ENCODE measurements at regions not wholly inside any gene's neighbourhood (a gene's known extent, or its start where the extent isn't known, plus 50 kb on each side); places are given as distances from the start of the nearest gene placed in this dataset.
"Not testable (repeated sequence)": the region's sequence is repeated elsewhere in the genome, so short reads cannot be mapped to it uniquely, and the experiment has no call there.

DNA sequence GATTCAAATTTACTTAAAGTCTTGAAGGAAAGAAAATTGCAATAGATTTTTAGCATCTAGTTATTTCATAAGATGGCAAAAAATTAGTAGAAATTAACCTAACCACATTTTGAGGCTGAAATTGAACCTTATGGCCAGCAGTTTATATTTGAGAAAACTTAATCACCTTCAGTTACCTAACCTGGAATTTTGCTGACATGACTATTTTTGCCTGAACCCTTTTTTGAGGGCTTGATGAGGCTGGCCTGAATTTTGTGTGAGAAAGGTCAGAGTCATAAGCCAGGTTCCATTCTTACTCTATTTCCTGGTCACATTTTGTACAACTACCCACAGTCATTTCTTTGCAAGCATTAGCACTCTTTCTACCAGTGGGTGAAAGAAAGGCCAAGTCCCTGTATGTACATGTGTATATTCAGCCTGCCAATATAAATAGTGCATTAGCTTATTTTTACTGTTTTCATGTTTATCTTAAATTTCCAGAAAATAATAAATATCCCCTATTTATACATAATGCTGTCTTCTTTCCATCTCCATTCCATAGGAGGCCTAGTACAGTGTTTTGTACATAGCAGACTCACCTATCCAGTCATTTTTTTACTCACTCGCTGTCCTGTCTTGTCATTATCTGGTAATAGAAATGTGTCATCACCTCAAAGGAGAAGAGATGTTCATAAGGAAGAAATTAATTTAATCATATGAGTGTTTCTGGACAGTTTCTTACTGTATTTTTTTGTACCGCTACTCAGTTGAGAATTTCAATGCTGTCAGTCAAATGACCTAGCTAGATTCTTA lies 108.4 kb upstream of the SGCD start:
- TF ChIP-seq, protein P1, sequence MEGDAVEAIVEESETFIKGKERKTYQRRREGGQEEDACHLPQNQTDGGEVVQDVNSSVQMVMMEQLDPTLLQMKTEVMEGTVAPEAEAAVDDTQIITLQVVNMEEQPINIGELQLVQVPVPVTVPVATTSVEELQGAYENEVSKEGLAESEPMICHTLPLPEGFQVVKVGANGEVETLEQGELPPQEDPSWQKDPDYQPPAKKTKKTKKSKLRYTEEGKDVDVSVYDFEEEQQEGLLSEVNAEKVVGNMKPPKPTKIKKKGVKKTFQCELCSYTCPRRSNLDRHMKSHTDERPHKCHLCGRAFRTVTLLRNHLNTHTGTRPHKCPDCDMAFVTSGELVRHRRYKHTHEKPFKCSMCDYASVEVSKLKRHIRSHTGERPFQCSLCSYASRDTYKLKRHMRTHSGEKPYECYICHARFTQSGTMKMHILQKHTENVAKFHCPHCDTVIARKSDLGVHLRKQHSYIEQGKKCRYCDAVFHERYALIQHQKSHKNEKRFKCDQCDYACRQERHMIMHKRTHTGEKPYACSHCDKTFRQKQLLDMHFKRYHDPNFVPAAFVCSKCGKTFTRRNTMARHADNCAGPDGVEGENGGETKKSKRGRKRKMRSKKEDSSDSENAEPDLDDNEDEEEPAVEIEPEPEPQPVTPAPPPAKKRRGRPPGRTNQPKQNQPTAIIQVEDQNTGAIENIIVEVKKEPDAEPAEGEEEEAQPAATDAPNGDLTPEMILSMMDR (conservative IDR thresholded peaks at IDR 0.05; ENCODE audit: low read depth, low read length), result no peak
- H3K4me3 ChIP-seq (ENCODE audit: low read length), result no peak overlapping the region
- DNase-seq (ENCODE audit: low read depth), result no peak

GRCh38 chr5:156219483-156220005 lies 107.4 kb upstream of the SGCD start:
- DNase-seq (ENCODE audit: low read depth), result no peak
- no peak overlapping the region for H3K4me3 ChIP-seq (ENCODE audit: low read length)
- TF ChIP-seq, protein P1 (conservative IDR thresholded peaks at IDR 0.05; ENCODE audit: low read depth, low read length), result no peak

DNA sequence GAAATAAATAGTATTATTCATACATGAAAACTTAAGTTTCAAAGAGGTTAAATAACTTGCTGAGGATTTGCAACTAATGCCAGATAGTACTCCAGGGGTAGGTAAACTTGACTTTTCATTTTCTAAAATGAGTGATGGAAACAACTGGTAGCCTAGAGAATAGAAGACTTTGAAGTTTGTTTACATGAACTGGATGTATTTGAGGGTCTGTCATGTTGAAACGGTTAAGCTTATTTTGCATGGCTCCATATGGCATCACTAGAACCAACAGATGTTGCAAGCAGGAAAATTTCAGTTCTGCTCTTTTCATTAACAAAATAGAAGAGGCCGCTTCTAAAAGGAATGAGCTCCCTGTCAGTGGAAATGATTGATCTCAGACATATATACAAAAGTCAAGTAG lies 105.1 kb upstream of the SGCD start:
- TF ChIP-seq, protein P1 (conservative IDR thresholded peaks at IDR 0.05; ENCODE audit: low read depth, low read length), result no peak
- no peak overlapping the region for H3K4me3 ChIP-seq (ENCODE audit: low read length)
- no peak for DNase-seq (ENCODE audit: low read depth)

DNA sequence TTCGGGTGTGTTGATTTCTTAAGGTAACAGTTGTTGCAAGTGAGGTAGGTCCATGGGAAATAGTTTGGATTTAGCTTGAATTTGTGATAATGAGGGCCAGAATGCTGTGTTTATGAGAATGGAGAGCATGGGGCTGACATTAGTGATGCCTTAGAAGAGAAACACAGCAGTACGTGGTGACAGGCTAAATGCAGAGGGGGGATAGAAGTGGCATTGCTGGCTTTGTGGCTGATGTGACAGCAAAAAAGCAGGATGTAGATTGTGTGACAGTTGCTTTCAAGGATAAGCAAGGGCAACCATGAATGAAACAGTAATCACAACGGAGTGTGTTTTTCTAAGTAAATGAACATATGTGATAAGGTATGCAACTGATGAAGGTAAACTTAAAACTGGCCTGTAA lies 103.4 kb upstream of the SGCD start:
- no peak overlapping the region for H3K4me3 ChIP-seq (ENCODE audit: low read length)
- no peak for DNase-seq (ENCODE audit: low read depth)
- TF ChIP-seq, protein P1 (conservative IDR thresholded peaks at IDR 0.05; ENCODE audit: low read depth, low read length), result no peak

GRCh38 chr5:156226485-156226884 lies 100.5 kb upstream of the SGCD start:
- H3K4me3 ChIP-seq (ENCODE audit: low read length); DNase-seq (ENCODE audit: low read depth): not testable (repeated sequence)

DNA sequence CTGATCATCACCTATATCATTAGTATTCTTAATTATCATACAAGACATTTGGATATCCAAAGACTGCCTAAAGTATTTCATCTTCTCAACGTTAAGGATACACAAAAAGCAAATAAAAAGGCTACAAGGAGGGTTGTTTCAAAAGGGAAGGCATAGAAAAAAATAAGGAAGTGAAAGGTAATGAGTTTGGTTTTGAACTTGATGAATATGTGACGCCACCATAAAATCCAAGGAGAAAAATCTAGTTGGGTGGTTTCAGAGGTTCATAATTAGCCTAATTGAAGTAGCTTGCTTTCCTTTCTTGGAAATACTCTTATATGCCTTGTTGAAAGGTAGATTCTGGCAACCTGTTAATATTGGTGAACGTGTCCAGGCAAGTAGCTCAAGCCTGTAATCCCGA lies 96.1 kb upstream of the SGCD start:
- no peak for DNase-seq (ENCODE audit: low read depth)
- TF ChIP-seq, protein P1 (conservative IDR thresholded peaks at IDR 0.05; ENCODE audit: low read depth, low read length), result no peak

DNA sequence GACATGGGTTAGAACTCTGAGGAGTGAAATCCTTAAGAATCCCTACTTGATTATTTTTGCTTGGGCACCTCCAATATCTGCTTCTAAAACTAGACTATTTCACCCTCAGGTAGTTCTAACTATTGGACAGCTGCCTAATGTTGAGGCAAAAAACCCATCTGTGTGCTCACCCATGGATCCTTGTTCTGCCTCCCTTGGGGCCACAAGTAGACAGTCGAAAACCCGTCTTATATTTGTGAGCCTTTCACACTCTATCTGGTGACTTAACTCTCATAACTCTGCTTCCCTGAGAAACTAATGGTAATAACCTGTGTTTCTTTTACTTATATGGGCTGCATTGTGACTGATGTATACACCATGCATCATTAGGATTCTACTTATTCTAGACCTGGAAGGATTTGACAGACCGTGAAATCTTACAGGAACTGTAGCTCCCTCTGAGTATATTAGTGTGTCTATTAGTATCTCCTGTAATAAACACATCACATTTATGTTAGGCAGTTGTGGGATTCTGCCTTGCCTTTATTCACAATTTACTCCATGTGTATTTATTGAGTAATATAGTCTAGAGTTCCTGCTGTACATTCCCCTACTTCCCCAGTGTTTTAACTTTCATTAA lies 94.6 kb upstream of the SGCD start:
- H3K4me3 ChIP-seq (ENCODE audit: low read length), result no peak overlapping the region
- TF ChIP-seq, protein P1 (conservative IDR thresholded peaks at IDR 0.05; ENCODE audit: low read depth, low read length), result no peak
- DNase-seq (ENCODE audit: low read depth), result no peak

More for the DNA sequence above, 96.1 kb upstream of the SGCD start:
- H3K4me3 ChIP-seq (ENCODE audit: low read length), result no peak overlapping the region

Measured in retinal pigment epithelial cell (primary cell).